Calu3 (cell line): ENCODE measurements at regions not wholly inside any gene's neighbourhood (a gene's known extent, or its start where the extent isn't known, plus 50 kb on each side); places are given as distances from the start of the nearest gene placed in this dataset.

Source experiments
- BruUV-seq: library from RNA; stranded (reverse); fragments of 400-500 nt; replicated peaks from 2 replicates; lab custom pipeline; 2021; lab: Mats Ljungman, UMichigan
- CTCF ChIA-PET: fragments of 300-600 bp; sonication (Branson Sonifier 250); formaldehyde crosslinking; loops from one replicate; lab custom pipeline; 2022; ENCODE audit warnings: antibody characterized with exemption; lab: Charles Lee
- DNase-seq: peaks from one replicate; pipeline ENCODE4 v3.0.0; 2022
- H3K27ac Mint-ChIP-seq: one replicate; pipeline ENCODE4 v1.8.0; 2022; ENCODE audit warnings: mixed read lengths; ENCODE audit not compliant: unreplicated experiment
- H3K27me3 Mint-ChIP-seq: one replicate; pipeline ENCODE4 v1.8.0; 2022; ENCODE audit warnings: mixed read lengths; ENCODE audit not compliant: unreplicated experiment
- H3K36me3 Mint-ChIP-seq: one replicate; pipeline ENCODE4 v1.8.0; 2022; ENCODE audit warnings: mild to moderate bottlenecking, moderate library complexity, mixed read lengths; ENCODE audit not compliant: insufficient read depth, unreplicated experiment
- H3K4me1 Mint-ChIP-seq: one replicate; pipeline ENCODE4 v1.8.0; 2022; ENCODE audit warnings: mild to moderate bottlenecking, low read depth, mixed read lengths; ENCODE audit not compliant: unreplicated experiment
- H3K4me3 Mint-ChIP-seq: one replicate; pipeline ENCODE4 v1.8.0; 2022; ENCODE audit warnings: mild to moderate bottlenecking, low read depth, moderate library complexity, mixed read lengths; ENCODE audit not compliant: unreplicated experiment
- H3K9me3 Mint-ChIP-seq: one replicate; pipeline ENCODE4 v1.8.0; 2022; ENCODE audit warnings: low read depth, mixed read lengths; ENCODE audit not compliant: unreplicated experiment
- intact Hi-C: fragments of 100-400 bp; cut with micrococcal nuclease; formaldehyde crosslinking; loops from one replicate; pipeline ENCODE4 v1.10.0; 2022; ENCODE audit not compliant: unreplicated experiment
- TF ChIP-seq, protein P1 (sequence below): fragments of 200-600 bp; IDR thresholded peaks from one replicate; pipeline ENCODE4 v1.8.0; 2022; ENCODE audit warnings: antibody characterized with exemption; ENCODE audit not compliant: unreplicated experiment

DNA sequence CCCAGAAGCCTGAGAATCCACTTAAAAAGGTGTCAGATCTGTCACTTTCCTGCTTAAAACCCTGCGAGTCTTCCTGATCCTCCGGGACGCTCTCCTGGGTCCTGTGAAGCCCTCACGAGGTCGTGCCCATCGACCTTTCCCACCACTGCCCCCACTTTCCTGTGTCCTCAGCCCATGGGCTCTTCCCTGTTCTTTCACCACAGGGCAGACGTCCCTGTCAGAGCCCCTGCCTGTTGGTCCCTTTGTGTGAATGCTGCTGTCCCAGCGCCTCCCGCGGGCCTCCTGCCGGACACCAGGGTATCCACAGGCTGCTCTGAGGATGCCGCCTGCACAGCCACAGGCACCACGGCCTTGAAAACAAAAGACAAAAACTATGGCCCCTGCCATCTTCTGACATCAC lies 125.6 kb downstream of the TMEM18 start:
- Mint-ChIP-seq H3K27ac (no peak overlapping the region), H3K36me3 (no peaks in the 10 kb centered on the region), H3K4me3 (no peak overlapping the region), H3K9me3 (no peaks in the 10 kb centered on the region), H3K4me1 (no peaks in the 10 kb centered on the region), H3K27me3 (peaks cover 42% of the 10 kb centered on the region)
- CTCF ChIA-PET, result no interaction called here
- TF ChIP-seq, protein P1, sequence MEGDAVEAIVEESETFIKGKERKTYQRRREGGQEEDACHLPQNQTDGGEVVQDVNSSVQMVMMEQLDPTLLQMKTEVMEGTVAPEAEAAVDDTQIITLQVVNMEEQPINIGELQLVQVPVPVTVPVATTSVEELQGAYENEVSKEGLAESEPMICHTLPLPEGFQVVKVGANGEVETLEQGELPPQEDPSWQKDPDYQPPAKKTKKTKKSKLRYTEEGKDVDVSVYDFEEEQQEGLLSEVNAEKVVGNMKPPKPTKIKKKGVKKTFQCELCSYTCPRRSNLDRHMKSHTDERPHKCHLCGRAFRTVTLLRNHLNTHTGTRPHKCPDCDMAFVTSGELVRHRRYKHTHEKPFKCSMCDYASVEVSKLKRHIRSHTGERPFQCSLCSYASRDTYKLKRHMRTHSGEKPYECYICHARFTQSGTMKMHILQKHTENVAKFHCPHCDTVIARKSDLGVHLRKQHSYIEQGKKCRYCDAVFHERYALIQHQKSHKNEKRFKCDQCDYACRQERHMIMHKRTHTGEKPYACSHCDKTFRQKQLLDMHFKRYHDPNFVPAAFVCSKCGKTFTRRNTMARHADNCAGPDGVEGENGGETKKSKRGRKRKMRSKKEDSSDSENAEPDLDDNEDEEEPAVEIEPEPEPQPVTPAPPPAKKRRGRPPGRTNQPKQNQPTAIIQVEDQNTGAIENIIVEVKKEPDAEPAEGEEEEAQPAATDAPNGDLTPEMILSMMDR, result no peak
- intact Hi-C loops, result no loop called here
- no peak for DNase-seq
- BruUV-seq, result no TSS peak

DNA sequence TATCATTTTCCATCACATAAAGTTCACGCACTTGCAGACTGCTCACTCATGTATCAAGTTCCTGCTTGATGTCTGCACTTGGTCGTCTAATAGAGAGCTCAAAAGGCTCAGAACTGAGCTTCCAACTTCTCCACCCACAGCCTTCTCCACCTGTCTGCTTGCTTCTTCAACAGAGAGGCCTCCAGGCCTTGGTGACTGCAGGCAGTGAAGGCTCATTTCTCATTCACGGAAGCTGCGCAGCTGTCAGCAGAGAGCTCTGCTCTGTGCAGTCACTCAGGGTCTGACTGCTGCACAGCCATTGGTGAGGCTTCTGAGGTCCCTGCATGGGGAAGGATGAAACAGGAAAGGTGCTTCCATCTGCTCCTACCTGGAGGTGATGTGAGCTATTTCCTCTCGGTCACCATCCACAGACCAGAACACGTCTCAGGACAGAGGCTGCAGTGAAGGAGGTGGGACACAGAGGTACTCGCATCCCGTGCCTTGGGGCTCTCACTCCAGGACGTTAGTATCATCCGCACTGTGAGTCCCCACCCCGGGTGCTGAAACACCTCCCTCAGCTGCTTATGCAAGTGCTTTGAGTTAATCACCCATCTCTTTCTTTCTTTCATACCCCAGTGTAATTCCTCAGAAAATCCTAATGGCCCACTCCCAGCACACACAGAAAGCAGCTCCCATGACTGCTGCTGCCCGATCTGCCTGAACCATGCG lies 126.2 kb downstream of the TMEM18 start:
- Mint-ChIP-seq H3K36me3 (no peaks in the 10 kb centered on the region), H3K4me3 (no peak overlapping the region), H3K4me1 (no peaks in the 10 kb centered on the region), H3K27ac (no peak overlapping the region), H3K27me3 (peaks cover 42% of the 10 kb centered on the region), H3K9me3 (no peaks in the 10 kb centered on the region)
- intact Hi-C loops, result no loop called here
- TF ChIP-seq, protein P1, result no peak
- DNase-seq, result no peak
- CTCF ChIA-PET, result no interaction called here
- BruUV-seq, result no TSS peak

DNA sequence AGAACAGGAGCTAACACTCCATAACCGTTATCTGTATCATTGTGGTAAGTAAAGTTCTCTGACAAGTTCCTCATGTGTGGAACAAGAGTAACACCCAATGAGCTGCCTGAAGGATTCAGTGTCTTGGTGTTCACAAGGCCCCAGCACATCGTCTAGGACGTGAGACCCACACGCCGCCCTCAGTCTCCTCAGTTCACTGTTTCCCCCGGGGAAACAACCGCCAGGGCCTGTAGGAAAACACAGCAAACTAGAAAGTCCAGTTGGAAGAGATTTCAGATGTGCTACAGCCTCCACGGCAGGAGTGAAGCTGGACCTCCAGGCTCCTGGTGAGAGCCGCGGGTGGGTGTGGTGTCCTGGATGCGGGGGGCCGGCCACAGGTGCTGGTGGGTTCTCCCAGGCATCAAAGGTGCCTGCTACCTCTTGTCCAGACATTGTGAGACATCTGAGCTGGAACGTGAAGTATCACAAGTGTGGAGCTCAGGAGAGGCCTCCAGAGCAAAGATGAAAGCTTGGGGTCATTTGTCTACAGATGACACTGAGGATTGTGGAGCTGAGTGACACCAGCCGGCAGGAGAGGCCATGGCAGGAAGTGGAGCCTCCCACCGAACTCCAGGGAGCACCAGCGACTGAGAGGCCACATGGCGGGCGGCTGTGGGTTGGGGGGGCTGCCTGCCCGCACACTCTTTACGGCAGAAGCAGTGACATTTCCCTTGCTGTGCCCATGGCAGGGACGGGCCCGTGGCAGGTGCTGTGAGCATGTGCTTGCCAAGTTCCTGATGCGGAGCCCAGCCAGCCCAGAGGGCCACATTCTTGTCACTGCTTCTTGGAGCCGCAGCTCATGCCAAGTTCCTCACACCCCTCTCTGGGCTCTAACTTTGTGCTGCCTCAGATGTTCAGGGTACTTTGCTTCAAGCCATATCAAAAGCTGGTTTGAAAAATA lies 131.2 kb downstream of the TMEM18 start:
- TF ChIP-seq, protein P1, result no peak
- Mint-ChIP-seq H3K36me3 (no peaks in the 10 kb centered on the region), H3K4me1 (no peaks in the 10 kb centered on the region), H3K27me3 (peaks cover 51% of the 10 kb centered on the region), H3K27ac (no peak overlapping the region), H3K4me3 (no peak overlapping the region), H3K9me3 (no peaks in the 10 kb centered on the region)
- intact Hi-C loops, result no loop called here
- BruUV-seq, result no TSS peak
- CTCF ChIA-PET, result interaction anchor here (1.4 kb wide), 1 partner anchor 41 kb away, joined by 4 read pairs; no protein-coding TSS in a partner anchor
- DNase-seq, result no peak

DNA sequence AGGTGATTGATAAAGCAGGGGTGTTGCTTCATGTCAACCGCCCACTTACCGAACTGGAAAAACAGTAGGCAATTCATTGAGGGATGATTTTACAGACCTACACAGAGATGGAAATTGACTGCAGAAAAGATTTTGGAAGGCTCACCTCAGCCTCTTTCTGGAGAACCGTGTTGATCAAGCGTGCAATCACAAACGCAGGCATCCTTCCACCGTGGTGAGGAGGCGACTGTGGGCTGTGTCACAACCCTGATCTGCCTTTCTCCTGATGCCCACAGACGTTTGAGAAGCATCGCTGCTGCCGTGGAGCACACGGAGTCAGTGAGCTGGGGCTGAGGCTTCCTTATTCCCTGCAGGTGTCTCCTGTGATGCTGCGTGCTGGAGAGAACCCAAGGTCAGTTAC lies 132.0 kb downstream of the TMEM18 start:
- no peak for DNase-seq
- no peak overlapping the region for H3K27ac Mint-ChIP-seq
- no peak overlapping the region for H3K4me3 Mint-ChIP-seq
- no peaks in the 10 kb centered on the region for H3K9me3 Mint-ChIP-seq
- H3K27me3 Mint-ChIP-seq, result peaks cover 49% of the 10 kb centered on the region
- no peaks in the 10 kb centered on the region for H3K4me1 Mint-ChIP-seq
- CTCF ChIA-PET, result no interaction called here
- TF ChIP-seq, protein P1, result no peak
- intact Hi-C loops, result no loop called here
- H3K36me3 Mint-ChIP-seq, result no peaks in the 10 kb centered on the region
- no TSS peak for BruUV-seq
